ENCODE measurements at regions not wholly inside any gene's neighbourhood (a gene's known extent, or its start where the extent isn't known, plus 50 kb on each side); places are given as distances from the start of the nearest gene placed in this dataset.

- WGBS: 24% methylated on average over 4 of the region's 5 CpGs
- no peak overlapping the region for H3K27ac ChIP-seq (ENCODE audit: low read length, poor library complexity, severe bottlenecking)
- H2AK5ac ChIP-seq (ENCODE audit: low read length, severe bottlenecking): no peak overlapping the region
- H3K4me1 ChIP-seq (ENCODE audit: control insufficient read depth, insufficient read depth, low read depth, low read length): peaks cover 5% of the 10 kb centered on the region
- no peak overlapping the region for H3K14ac ChIP-seq (ENCODE audit: low read length in 2 of 2)
- peak; percentile 54 for DNase-seq
- no peak overlapping the region for H4K91ac ChIP-seq (ENCODE audit: low read length)
- H2BK5ac ChIP-seq (ENCODE audit: low read depth, low read length, poor library complexity, severe bottlenecking): no peak overlapping the region
- no peak overlapping the region for H2AFZ ChIP-seq (ENCODE audit: low read depth, low read length)
- H3K4ac ChIP-seq (ENCODE audit: low read depth in 1 of 2, low read length in 2 of 2): no peak overlapping the region
- H4K8ac ChIP-seq (ENCODE audit: low read length): no peak overlapping the region
- no peak overlapping the region for H2BK120ac ChIP-seq (ENCODE audit: low read depth, low read length)
- H3K18ac ChIP-seq (ENCODE audit: low read depth in 1 of 2, low read length in 2 of 2): no peak overlapping the region
- H3K9ac ChIP-seq (ENCODE audit: low read length): no peak overlapping the region
- no peak overlapping the region for H2BK15ac ChIP-seq (ENCODE audit: low read depth, poor library complexity, severe bottlenecking)
- H3K27me3 ChIP-seq (ENCODE audit: control insufficient read depth in 1 of 2, insufficient read depth in 1 of 2, low read length in 2 of 2): no peaks in the 10 kb centered on the region
- H3K36me3 ChIP-seq (ENCODE audit: control insufficient read depth in 1 of 2, insufficient read depth in 2 of 2, low read depth in 1 of 2, low read length in 2 of 2): no peaks in the 10 kb centered on the region
- H3K9me3 ChIP-seq (ENCODE audit: control insufficient read depth, low read length): no peaks in the 10 kb centered on the region
- no peak overlapping the region for H3K4me3 ChIP-seq (ENCODE audit: insufficient read depth in 1 of 2, low read depth in 1 of 2, low read length in 2 of 2)
- H3K23ac ChIP-seq (ENCODE audit: low read length in 2 of 2): no peak overlapping the region
- no peak overlapping the region for H2BK12ac ChIP-seq (ENCODE audit: low read length in 2 of 2)
- no peak overlapping the region for H3K4me2 ChIP-seq (ENCODE audit: low read length, poor library complexity, severe bottlenecking)
- H3K79me1 ChIP-seq (replicated peaks; ENCODE audit: low read length, poor library complexity, severe bottlenecking): no peaks in the 10 kb centered on the region
Observed at GRCh38 chr6:14738933-14739332, 506.9 kb upstream of the JARID2 start.

GRCh38 chr6:14739827-14740226 is 506.0 kb upstream of the JARID2 start:
- Histone ChIP-seq H3K27me3 (ENCODE audit: control insufficient read depth in 1 of 2, insufficient read depth in 1 of 2, low read length in 2 of 2) (no peaks in the 10 kb centered on the region), H3K79me1 (replicated peaks; ENCODE audit: low read length, poor library complexity, severe bottlenecking) (no peaks in the 10 kb centered on the region), H4K8ac (ENCODE audit: low read length) (no peak overlapping the region), H3K4me2 (ENCODE audit: low read length, poor library complexity, severe bottlenecking) (no peak overlapping the region), H3K4me3 (ENCODE audit: insufficient read depth in 1 of 2, low read depth in 1 of 2, low read length in 2 of 2) (no peak overlapping the region), H3K9me3 (ENCODE audit: control insufficient read depth, low read length) (no peaks in the 10 kb centered on the region), H3K14ac (ENCODE audit: low read length in 2 of 2) (no peak overlapping the region), H2BK5ac (ENCODE audit: low read depth, low read length, poor library complexity, severe bottlenecking) (no peak overlapping the region), H3K4me1 (ENCODE audit: control insufficient read depth, insufficient read depth, low read depth, low read length) (peaks cover 6% of the 10 kb centered on the region), H2AFZ (ENCODE audit: low read depth, low read length) (no peak overlapping the region), H4K91ac (ENCODE audit: low read length) (no peak overlapping the region), H3K4ac (ENCODE audit: low read depth in 1 of 2, low read length in 2 of 2) (no peak overlapping the region), H2BK120ac (ENCODE audit: low read depth, low read length) (no peak overlapping the region), H3K18ac (ENCODE audit: low read depth in 1 of 2, low read length in 2 of 2) (no peak overlapping the region), H3K36me3 (ENCODE audit: control insufficient read depth in 1 of 2, insufficient read depth in 2 of 2, low read depth in 1 of 2, low read length in 2 of 2) (no peaks in the 10 kb centered on the region), H2BK12ac (ENCODE audit: low read length in 2 of 2) (peak overlapping the region in 1 of 2 experiments; percentile 1), H3K9ac (ENCODE audit: low read length) (no peak overlapping the region), H2AK5ac (ENCODE audit: low read length, severe bottlenecking) (no peak overlapping the region), H3K27ac (ENCODE audit: low read length, poor library complexity, severe bottlenecking) (no peak overlapping the region), H2BK15ac (ENCODE audit: low read depth, poor library complexity, severe bottlenecking) (no peak overlapping the region), H3K23ac (ENCODE audit: low read length in 2 of 2) (no peak overlapping the region)
- WGBS: 86% methylated on average over 4 of the region's 7 CpGs
- no peak for DNase-seq

GRCh38 chr6:14742171-14742570 is 503.7 kb upstream of the JARID2 start:
- WGBS: 94% methylated on average over 2 of the region's 2 CpGs
- no peak for DNase-seq
- H2BK15ac ChIP-seq (ENCODE audit: low read depth, poor library complexity, severe bottlenecking): no peak overlapping the region
- no peak overlapping the region for H3K4me2 ChIP-seq (ENCODE audit: low read length, poor library complexity, severe bottlenecking)
- no peaks in the 10 kb centered on the region for H3K27me3 ChIP-seq (ENCODE audit: control insufficient read depth in 1 of 2, insufficient read depth in 1 of 2, low read length in 2 of 2)
- H3K23ac ChIP-seq (ENCODE audit: low read length in 2 of 2): no peak overlapping the region
- H2BK120ac ChIP-seq (ENCODE audit: low read depth, low read length): no peak overlapping the region
- no peaks in the 10 kb centered on the region for H3K79me1 ChIP-seq (replicated peaks; ENCODE audit: low read length, poor library complexity, severe bottlenecking)
- H2BK12ac ChIP-seq (ENCODE audit: low read length in 2 of 2): no peak overlapping the region
- H3K14ac ChIP-seq (ENCODE audit: low read length in 2 of 2): no peak overlapping the region
- H2BK5ac ChIP-seq (ENCODE audit: low read depth, low read length, poor library complexity, severe bottlenecking): no peak overlapping the region
- no peak overlapping the region for H2AK5ac ChIP-seq (ENCODE audit: low read length, severe bottlenecking)
- H3K36me3 ChIP-seq (ENCODE audit: control insufficient read depth in 1 of 2, insufficient read depth in 2 of 2, low read depth in 1 of 2, low read length in 2 of 2): no peaks in the 10 kb centered on the region
- H3K27ac ChIP-seq (ENCODE audit: low read length, poor library complexity, severe bottlenecking): no peak overlapping the region
- H3K4ac ChIP-seq (ENCODE audit: low read depth in 1 of 2, low read length in 2 of 2): no peak overlapping the region
- no peak overlapping the region for H3K18ac ChIP-seq (ENCODE audit: low read depth in 1 of 2, low read length in 2 of 2)
- no peak overlapping the region for H4K8ac ChIP-seq (ENCODE audit: low read length)
- H3K9ac ChIP-seq (ENCODE audit: low read length): no peak overlapping the region
- H4K91ac ChIP-seq (ENCODE audit: low read length): no peak overlapping the region
- H3K9me3 ChIP-seq (ENCODE audit: control insufficient read depth, low read length): no peaks in the 10 kb centered on the region
- no peak overlapping the region for H3K4me3 ChIP-seq (ENCODE audit: insufficient read depth in 1 of 2, low read depth in 1 of 2, low read length in 2 of 2)
- no peak overlapping the region for H2AFZ ChIP-seq (ENCODE audit: low read depth, low read length)
- peaks cover 6% of the 10 kb centered on the region for H3K4me1 ChIP-seq (ENCODE audit: control insufficient read depth, insufficient read depth, low read depth, low read length)

GRCh38 chr6:14742680-14743079 is 503.2 kb upstream of the JARID2 start:
- Histone ChIP-seq H2AK5ac (ENCODE audit: low read length, severe bottlenecking) (peak overlapping the region; percentile 71), H4K91ac (ENCODE audit: low read length) (peak overlapping the region; percentile 58), H3K23ac (ENCODE audit: low read length in 2 of 2) (no peak overlapping the region), H3K4me1 (ENCODE audit: control insufficient read depth, insufficient read depth, low read depth, low read length) (peaks cover 6% of the 10 kb centered on the region), H2AFZ (ENCODE audit: low read depth, low read length) (no peak overlapping the region), H3K27me3 (ENCODE audit: control insufficient read depth in 1 of 2, insufficient read depth in 1 of 2, low read length in 2 of 2) (no peaks in the 10 kb centered on the region), H2BK15ac (ENCODE audit: low read depth, poor library complexity, severe bottlenecking) (no peak overlapping the region), H3K4ac (ENCODE audit: low read depth in 1 of 2, low read length in 2 of 2) (peak overlapping the region in 1 of 2 experiments; percentile 6), H3K4me3 (ENCODE audit: insufficient read depth in 1 of 2, low read depth in 1 of 2, low read length in 2 of 2) (peak overlapping the region in 1 of 2 experiments; percentile 15), H3K9ac (ENCODE audit: low read length) (peak overlapping the region; percentile 90), H3K14ac (ENCODE audit: low read length in 2 of 2) (no peak overlapping the region), H2BK120ac (ENCODE audit: low read depth, low read length) (peak overlapping the region; percentile 74), H3K27ac (ENCODE audit: low read length, poor library complexity, severe bottlenecking) (peak overlapping the region; percentile 81), H3K4me2 (ENCODE audit: low read length, poor library complexity, severe bottlenecking) (no peak overlapping the region), H2BK5ac (ENCODE audit: low read depth, low read length, poor library complexity, severe bottlenecking) (no peak overlapping the region), H3K79me1 (replicated peaks; ENCODE audit: low read length, poor library complexity, severe bottlenecking) (no peaks in the 10 kb centered on the region), H3K9me3 (ENCODE audit: control insufficient read depth, low read length) (no peaks in the 10 kb centered on the region), H3K18ac (ENCODE audit: low read depth in 1 of 2, low read length in 2 of 2) (peak overlapping the region; percentile 85 to 89), H3K36me3 (ENCODE audit: control insufficient read depth in 1 of 2, insufficient read depth in 2 of 2, low read depth in 1 of 2, low read length in 2 of 2) (no peaks in the 10 kb centered on the region), H2BK12ac (ENCODE audit: low read length in 2 of 2) (peak overlapping the region; percentile 88 to 97), H4K8ac (ENCODE audit: low read length) (peak overlapping the region; percentile 31)
- 98% methylated on average over 5 of the region's 5 CpGs for WGBS
- DNase-seq: no peak

Data from mesenchymal stem cell (in vitro differentiated cells and primary cell).